HS-27A (cell line): ENCODE measurements at regions not wholly inside any gene's neighbourhood (a gene's known extent, or its start where the extent isn't known, plus 50 kb on each side); places are given as distances from the start of the nearest gene placed in this dataset.

Experiments used
- DNase-seq: peaks from one replicate; pipeline ENCODE4 v3.0.0-alpha.2; 2012; ENCODE audit warnings: low read depth, missing footprints

DNA sequence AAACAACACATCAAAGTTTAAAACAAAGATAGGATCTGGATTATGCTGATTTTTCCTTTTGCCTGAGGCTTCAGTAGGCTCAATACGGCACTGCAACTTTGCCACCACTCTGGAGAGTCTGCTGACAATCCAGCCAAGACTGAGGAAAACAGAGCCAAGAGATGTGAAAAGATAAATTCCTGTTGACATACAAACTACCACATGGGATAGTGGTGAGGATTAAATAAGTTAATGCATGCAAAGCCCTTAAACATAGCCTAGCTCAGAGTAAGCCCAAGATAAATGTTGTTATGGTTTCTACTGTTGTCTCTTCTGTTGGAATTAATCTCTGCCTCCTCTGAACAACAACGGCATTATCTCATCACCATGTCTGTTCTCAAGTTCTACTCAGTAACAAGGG, 245.9 kb upstream of the LMCD1 start:
- no peak for DNase-seq

DNA sequence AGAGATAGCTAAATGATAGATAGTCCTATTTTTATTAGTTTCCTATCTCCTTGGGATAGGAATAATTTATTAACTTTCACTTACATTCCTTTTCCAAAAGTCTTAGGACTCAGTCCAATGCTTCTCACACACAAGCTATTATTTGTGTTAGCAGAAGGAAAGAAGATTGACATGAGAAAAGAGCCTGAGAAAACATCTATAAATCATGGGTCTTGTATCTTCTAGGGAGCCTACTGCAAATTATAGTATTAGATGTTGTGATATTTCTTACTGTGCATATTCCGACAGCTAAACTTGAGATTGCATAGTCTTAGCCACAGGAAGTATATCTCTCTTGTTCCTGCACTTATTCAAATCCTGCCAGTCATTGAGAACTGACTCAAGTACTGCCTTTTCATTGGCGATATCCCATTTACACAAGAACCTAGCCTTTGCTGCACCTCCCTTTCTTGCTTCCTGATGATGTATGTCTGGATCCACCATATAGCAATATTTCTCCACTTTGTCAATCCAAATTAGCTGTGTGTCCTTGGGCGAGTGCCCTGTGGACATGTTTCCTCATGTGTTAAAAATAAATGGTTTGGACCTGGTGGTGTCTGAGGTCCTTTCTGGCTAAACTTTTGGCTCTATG, 245.1 kb upstream of the LMCD1 start:
- no peak for DNase-seq

DNA sequence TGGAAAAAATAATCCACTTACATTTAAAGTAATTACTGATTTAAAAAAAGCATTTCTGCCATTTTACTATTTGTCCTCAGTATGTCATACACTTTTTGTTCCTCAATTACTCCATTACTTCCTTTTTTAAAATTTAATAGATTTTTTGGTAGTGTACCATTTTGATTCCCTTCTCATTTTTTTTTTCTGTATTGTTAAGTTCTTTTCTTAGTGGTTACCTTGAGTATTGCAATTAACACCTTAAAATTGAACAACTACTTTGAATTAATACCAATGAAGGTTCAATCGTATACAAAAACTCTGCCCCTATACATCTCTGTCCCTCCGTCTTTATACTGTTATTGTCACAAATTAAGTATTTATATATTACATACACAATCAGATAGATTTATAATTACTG, 240.6 kb upstream of the LMCD1 start:
- no peak for DNase-seq

DNA sequence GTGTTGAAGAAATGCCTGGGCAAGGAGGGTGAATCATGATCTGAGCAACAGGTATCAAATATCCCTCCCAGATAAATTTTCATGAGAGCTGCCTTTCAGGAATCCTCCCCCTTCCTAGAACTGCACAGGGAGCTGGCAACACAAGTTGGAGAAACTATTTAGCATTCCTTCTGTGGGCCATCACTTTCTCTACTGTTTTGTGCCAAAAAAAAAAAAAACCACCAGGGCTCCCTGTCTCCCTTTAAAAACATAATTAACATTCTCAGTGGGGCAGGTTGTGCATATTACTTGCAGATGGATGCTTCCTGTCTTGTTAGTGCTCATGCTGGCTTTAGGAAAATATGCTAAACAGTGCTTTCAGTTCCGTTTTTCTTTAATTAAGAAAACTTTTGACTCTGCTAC, 234.9 kb upstream of the LMCD1 start:
- peak; percentile 35 for DNase-seq

DNA sequence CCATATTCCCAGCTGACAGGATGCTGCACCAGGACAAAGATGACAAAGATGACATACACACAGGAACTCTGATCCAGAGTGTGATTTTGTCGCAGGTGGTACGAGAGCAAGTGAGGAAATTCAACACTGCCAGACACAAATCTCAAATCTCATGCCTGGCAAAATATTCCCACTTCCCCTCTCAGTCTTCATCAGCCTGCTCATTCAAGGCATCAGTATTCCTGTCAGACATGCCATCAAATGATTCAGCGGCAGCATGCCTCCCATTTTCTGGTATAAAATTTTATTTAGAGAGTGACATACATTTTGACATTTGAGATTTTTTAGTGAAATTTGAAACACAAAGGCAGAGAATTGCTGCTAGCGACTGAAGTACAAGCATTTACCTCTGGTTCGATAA, 228.1 kb upstream of the LMCD1 start:
- no peak for DNase-seq

DNA sequence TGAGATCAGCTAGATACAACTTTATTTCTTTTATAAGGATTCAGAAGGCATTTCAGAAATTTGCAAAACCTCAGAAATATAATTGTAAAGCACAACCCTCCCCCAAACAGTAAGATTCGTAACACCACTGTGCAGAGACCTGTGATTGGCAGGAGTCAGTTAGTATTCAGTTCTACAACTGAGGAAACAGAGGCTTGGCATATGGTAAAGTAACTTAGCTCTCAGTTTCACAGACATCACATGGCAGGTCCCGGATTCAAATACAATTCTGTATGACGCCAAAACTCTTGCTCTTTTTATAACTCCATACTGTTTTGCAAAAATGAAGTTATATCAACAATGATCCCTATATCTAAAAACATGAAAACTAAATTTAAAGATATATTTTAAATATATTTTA, 225.6 kb upstream of the LMCD1 start:
- DNase-seq = no peak

DNA sequence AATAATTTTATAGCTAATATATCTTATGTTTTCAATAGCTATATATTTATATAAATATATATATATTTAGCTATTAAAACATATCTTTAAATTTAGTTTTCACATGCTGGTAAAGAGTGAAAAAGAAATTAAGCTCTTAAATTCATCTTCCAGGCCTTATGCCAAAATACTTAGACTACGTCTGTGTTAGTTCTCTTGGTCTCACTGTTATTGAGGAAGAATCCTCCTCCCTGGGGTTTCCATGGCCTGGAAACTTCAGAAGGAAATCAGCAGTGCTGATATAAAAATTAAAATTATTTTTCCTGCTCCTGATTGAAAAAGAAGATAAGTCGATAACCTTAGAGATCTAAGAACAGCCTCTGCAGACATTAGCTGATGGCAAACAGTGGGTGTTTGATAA, 225.1 kb upstream of the LMCD1 start:
- DNase-seq = no peak

DNA sequence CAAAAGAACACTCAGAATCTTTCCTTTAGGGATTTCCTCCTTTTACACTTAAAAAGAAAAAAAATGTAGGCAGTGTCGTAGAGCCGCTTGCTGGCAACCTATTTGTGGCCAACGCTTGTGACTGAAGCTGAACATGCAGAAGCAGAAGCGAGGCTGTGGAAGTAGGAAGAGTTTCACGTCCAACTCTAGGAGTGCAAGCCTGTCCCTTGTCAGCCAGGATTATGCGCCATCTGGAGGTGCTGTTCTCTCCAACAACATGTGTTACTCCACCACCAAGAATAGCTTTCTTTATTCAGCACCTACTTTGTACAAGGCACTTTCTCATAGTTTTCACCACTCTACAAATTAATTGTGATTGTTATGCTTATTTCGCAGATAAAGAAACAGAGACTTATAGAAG, 223.2 kb upstream of the LMCD1 start:
- no peak for DNase-seq

DNA sequence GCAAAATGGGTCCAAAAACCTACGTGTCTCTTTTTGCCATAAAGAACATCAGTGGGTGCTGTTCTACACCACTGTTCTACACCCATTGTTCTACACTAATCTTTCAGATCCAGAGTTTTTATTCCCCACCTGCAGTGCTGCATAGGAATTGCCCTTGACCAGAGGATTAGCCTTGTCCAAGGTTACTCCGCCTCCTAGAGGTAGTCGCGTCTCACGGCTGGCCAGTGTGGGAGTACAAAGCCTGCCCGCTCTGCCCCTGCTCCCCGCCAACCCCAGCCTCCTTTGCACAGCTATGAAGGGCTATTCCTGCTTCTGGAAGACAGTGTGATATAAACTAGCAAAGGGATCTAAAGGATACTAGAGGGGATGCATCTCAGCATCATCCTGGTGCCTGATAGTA, 222.1 kb upstream of the LMCD1 start:
- DNase-seq = no peak

DNA sequence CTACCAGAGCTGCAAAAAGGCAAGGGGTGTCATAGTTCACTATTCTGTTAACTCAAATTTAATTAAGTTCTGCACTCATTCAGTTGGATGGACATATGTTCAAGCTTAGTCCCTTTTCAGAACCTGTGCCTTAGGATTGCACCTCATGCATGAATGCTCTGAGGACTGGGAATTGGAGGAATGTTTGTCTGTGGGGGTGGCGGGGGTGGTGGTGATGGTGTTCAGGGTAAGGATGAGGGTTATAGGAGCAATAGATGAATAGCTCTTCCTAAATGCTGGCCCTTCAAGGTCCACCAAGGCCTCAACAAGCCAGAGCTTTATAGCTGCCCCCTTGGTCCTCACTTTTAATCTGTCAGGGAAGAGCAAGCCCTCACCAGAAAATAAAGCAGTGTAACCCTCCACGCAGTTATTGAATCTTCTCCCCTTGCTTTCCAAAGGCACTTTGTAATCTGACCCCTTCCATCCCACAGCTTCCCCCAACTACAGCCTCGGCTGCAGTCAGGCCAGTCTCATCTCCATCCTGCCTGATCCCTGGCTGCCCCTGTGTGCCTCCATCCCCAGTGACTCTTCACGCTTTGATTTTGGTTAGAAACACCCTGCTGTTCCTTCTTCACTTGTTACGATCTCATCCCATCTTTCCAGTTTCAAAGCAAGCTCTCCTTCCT, 221.6 kb upstream of the LMCD1 start:
- no peak for DNase-seq

DNA sequence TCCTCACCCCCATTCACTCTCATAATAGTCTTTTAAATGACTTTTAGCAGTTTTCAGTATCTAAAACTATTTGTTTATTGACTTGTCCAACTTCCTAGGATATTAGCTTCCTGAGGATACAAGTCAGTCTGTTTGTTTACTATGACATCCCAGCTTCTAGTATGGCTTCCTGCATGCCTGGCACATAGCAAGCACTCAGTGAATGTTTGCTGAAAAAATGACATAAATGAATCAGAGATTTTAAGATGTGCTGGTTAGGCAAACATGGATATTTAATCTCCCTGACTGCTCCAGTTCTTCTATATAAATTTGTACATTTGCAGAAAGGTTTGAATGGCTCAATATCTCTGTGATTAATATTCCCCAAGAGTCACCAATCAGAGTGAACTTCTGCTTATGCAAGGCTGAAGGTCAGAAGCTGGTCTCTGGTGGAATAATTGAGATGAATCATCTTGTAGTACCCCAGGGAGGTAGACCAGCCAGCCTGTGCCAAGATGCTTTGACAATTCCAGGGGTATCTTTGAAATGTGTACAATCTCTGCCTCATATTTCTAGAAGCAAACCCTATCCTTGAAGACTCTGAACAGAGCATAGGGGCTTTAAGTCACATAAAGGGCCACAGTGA, 219.0 kb upstream of the LMCD1 start:
- DNase-seq = no peak

DNA sequence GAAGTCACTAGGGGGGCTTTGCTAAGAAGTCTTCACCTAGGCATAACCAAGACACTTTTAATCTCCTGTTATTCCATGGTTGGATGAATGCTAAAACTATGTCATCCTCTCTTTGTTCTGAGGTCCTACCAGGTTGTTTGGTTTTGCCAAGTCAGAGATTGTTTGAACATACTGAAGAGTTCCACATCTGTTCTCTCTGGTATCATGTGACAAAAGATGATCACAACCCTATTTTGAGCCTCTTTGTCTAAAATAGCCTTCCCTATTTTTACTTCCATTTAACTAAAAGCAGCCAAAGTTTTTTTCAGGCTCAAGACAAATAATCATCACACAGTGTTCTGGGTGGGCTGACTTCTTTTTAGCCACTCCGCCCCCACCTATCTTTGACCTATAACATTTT, 218.4 kb upstream of the LMCD1 start:
- DNase-seq = no peak

DNA sequence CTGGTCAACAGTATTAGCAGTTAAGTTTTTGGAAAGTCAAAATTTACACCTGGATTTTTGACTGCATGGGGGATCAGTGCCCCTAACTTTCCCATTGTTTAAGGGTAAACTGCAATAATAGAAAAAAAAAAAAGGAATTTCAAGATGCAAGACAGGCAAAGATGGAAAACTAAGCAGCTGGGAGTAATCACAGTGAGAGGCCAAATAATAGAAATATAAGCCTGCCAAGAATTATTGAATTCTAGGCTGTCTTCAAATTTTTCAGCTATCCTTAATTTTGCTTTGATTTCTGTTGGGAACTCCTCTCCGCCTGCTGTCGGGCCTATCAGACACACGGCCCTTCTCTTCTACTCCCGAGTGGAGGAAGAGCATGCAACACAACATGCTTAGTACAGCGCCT, 215.5 kb upstream of the LMCD1 start:
- no peak for DNase-seq

DNA sequence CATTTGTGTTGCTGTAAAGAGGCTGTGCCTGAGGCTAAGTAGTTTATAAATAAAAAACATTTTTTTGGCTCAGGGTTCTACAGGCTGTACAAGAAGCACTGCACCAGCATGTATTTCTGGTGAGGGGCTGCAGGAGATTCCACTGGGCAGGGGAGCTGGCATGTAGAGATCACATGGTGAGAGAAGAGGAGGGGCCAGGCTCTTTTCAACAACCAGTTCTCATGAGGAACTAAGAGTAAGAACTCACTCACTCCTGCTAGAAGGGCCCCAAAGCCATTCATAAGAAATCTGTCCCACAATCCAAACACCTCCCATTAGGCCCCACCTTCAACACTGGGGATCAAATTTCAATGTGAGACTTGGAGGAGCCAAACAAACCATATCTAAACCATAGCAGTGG, 214.9 kb upstream of the LMCD1 start:
- no peak for DNase-seq

DNA sequence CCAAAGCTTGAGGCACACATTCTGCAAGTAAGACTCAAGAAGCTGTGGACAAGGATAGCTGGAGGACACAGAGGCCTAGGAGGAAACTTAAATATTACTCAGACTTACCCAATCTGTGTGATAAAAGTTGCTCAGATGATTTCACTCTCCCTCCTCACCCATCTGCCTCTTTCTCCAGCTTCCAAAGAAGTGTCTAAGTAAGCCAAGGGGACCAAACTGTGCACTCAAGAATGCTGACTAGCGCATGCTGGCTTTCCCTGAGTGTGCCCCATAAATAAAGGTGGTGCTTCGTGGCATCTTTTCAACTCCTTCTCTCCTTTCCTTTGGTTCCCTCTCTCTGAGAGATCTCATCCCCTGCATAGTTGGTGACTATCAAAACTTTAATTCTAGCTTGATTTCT, 211.0 kb upstream of the LMCD1 start:
- no peak for DNase-seq

DNA sequence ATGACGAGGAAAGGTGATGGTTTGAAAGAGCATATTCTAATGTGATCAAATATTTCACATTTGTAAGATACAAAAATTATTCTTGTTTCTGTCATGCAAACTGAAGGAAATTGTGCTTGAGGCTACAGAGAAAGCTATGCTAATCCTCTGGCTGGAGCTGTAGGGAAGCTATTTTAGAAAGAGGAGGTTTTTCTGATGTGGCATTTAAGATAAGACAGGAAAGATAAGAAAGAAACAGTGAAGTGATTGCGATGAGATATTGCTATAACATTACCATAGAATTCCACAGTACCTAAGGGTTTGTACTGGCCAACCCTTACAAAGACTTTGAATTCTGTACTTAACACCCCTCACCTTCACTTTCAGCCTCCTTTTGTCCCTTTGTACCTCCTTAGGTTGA, 205.2 kb upstream of the LMCD1 start:
- DNase-seq = no peak

DNA sequence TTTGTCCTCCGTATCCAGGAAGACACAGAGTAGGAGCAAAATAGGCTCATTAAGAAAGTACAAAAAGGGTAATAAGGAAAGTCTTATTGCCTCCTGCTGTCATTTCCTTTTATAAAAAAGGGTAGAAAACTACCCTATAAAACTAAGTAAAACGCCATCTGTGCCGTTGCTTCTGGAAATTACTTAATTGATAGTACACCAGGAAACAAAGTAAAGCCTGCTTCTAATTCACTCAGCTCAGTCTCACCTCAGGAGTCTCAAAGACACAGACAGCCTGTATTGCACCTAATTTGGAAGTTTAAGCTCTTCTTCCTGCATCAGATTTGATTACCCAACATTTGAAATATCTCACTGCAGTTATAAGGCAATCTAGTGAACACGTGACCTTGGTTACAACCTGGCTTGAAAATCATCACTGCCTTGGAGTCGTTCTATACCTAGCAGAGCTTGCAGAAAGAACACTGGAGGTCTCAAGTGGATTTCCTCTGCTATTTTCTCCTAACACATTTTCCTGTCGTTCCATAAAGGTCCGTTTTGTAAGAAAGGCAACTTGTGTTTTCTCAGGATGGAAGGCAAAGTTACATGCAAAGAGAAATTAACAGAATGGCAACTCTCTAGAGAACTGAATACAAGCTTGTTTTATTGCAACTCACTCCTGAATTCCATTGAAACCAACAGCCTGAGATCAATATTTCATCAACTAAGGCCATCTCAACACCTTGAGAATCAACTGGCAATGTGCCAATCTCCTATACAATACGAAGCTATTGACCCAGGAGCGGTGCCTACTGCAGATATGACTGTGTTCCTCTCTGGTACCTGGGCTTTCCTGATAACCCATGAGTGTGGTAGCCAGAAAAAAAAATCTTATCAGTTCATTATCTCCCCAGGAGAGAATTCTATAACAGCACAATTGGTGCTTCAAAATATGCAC, 203.3 kb upstream of the LMCD1 start:
- DNase-seq = no peak

DNA sequence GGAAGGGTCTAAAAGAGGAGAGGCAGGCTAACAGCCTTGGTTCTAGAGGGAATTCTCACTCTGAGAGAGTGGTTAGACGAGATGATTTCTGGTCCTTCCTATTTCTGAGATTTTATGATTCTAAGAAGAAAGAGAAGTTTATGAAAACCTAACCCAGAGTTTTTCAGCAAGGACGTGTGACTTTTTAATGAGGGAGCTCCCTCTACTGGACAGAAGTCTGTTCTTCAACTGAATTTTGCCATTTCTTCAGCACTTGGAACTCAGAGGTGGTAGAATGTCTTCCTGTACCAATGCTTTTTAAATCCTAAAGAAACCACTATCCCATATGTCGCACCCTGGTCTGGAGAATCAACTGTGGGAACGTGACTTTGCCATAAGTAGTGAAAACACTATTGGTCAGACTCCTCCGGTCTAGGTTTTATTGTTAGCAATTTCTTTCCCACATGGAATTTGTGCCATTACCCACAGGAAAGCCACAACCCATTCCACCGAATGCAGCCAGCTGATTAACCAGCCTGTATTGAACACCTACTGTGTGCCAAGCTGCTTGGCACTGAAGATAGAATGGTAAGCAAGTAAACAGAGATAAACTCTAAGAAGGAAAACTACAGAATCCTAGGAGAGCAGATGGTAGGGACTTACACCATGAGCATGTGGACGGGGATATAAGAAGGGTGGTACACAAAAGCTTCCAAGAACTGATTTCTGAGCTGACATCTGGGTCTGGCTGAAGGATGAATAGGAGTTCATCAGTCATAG, 199.5 kb upstream of the LMCD1 start:
- no peak for DNase-seq

DNA sequence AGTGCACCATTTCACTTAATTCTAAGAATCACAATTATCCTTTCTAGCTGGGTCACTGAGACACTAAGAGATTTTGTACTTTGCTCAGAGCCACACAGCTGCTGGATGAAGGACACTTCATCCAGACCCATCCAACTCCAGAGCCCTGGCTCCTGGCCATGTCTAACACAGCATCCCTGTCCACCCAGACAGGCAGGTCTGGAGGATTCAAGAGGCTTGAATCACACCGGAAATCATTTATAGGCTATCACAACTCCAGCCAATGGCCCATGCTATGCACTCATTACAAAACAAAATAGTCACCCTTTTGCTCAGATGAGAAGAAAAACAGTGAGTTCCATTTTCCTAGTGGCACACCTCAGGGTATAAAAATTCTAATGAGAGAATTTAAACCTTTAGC, 198.2 kb upstream of the LMCD1 start:
- DNase-seq = peak; percentile 46

DNA sequence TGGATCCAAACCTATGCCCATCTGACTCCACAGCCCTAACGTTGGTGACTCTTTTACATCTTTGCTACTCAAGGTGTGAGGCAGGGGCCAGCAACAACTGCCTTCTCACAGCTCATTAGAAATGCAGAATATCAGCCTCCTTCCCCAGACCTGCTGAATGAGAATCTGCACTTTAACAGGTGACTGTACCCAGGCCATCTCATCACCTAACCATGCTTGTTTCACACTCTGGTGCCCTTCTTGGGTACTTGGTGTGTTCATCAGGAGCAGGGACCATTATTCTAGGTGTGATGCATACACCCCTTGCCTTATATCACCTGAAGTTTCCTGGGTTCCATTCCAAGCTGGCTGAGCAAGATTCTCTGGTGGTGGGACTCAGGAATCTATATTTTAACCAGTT, 196.3 kb upstream of the LMCD1 start:
- no peak for DNase-seq

DNA sequence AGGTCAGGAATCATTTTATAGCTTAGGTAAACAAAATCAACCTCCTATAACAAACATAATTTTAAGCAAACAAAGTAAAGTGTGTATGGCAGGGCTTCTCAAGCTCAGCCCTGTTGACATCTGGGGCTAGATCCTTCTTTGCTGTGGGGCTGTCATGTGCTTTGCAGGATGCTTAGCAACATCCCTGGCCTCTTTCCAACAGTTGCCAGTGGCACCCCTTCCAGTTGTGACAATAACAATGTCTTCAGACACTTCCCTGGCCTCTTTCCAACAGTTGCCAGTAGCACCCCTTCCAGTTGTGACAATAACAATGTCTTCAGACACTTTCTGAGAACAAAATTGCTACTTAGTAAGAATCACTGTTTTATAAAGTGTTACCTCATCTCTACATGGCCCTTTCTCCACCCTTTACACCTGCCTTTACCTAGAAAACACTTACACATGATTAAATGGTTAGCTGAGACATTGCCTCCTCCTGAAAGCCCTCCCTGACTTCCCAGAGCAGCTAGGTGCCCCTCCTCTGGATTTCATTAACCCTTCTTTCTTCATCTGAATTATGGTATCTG, 194.0 kb upstream of the LMCD1 start:
- DNase-seq = no peak

DNA sequence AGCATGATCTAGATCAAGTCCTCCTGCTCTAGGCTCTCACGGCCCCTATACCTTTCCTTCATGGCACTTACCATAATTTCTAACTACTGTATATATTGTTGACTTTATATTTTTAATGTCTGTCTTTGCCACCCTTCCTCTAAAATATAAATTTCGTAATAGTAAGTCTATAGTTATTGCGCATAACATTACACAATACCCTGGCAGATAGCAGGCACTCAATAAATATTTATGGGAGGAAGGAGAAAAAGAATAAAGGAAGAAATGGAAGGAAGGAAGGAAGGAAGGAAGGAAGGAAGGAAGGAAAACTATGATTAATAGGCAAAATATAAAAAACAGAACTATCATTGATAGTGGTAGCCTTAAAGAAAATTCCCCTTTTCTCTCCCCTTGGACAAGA, 190.3 kb upstream of the LMCD1 start:
- no peak for DNase-seq
